ENCODE measurements at regions not wholly inside any gene's neighbourhood (a gene's known extent, or its start where the extent isn't known, plus 50 kb on each side); places are given as distances from the start of the nearest gene placed in this dataset.
"Not testable (repeated sequence)": the region's sequence is repeated elsewhere in the genome, so short reads cannot be mapped to it uniquely, and the experiment has no call there.

GRCh38 chr1:232707142-232707541, 77.2 kb upstream of the SIPA1L2 start:
- WGBS, 2 donors = 24 to 50% methylated on average over 2 of the region's 2 CpGs
- H3K36me3 ChIP-seq = no peaks in the 10 kb centered on the region
- TF ChIP-seq CTCF (IDR thresholded peaks at IDR 0.05) (no peak), POLR2AphosphoS5 (IDR thresholded peaks at IDR 0.05) (no peak), EP300 (IDR thresholded peaks at IDR 0.05) (no peak), POLR2A (IDR thresholded peaks at IDR 0.05) (no peak)
- H3K9me3 ChIP-seq = no peaks in the 10 kb centered on the region
- no peaks in the 10 kb centered on the region for H3K27me3 ChIP-seq
- no peak overlapping the region for H3K4me3 ChIP-seq
- H3K27ac ChIP-seq = no peak overlapping the region
- intact Hi-C loops (cut with DNase I) = loop anchor here (5.0 kb wide), 1 partner anchor 60 kb away; no protein-coding TSS in a partner anchor
- peaks cover 0 to 27% (median 17%) of the 10 kb centered on the region in 4 donors for H3K4me1 ChIP-seq
- DNase-seq = no peak

- H3K27me3 ChIP-seq = no peaks in the 10 kb centered on the region
- intact Hi-C loops (cut with DNase I) = loop anchor here (5.0 kb wide), 1 partner anchor 58 kb away; no protein-coding TSS in a partner anchor
- H3K36me3 ChIP-seq = no peaks in the 10 kb centered on the region
- H3K27ac ChIP-seq = no peak overlapping the region
- H3K4me3 ChIP-seq = no peak overlapping the region
- peaks cover 0 to 19% (median 13%) of the 10 kb centered on the region in 4 donors for H3K4me1 ChIP-seq
- peaks cover 0 to 3% (median 0%) of the 10 kb centered on the region in 4 donors for H3K9me3 ChIP-seq
- TF ChIP-seq CTCF (IDR thresholded peaks at IDR 0.05) = no peak
- no peak for TF ChIP-seq EP300 (IDR thresholded peaks at IDR 0.05)
- TF ChIP-seq POLR2AphosphoS5 (IDR thresholded peaks at IDR 0.05) = no peak
- TF ChIP-seq POLR2A (IDR thresholded peaks at IDR 0.05) = no peak
- WGBS, 2 donors = 82 to 93% methylated on average over 5 of the region's 5 CpGs
- no peak for DNase-seq
Measured at GRCh38 chr1:232709386-232709785, 79.5 kb upstream of the SIPA1L2 start.

- H3K4me3 ChIP-seq = no peak overlapping the region
- H3K9me3 ChIP-seq = peaks cover 0 to 3% (median 0%) of the 10 kb centered on the region in 4 donors
- intact Hi-C loops (cut with DNase I) = no loop called here
- H3K27ac ChIP-seq = no peak overlapping the region
- WGBS, 2 donors = 88 to 89% methylated on average over 6 of the region's 6 CpGs
- H3K36me3 ChIP-seq = no peaks in the 10 kb centered on the region
- no peak for DNase-seq
- no peaks in the 10 kb centered on the region for H3K4me1 ChIP-seq
- TF ChIP-seq POLR2A (IDR thresholded peaks at IDR 0.05) (no peak), CTCF (IDR thresholded peaks at IDR 0.05) (no peak), POLR2AphosphoS5 (IDR thresholded peaks at IDR 0.05) (no peak), EP300 (IDR thresholded peaks at IDR 0.05) (no peak)
- H3K27me3 ChIP-seq = no peaks in the 10 kb centered on the region
Measured at GRCh38 chr1:232711996-232712395, 82.1 kb upstream of the SIPA1L2 start.

DNA sequence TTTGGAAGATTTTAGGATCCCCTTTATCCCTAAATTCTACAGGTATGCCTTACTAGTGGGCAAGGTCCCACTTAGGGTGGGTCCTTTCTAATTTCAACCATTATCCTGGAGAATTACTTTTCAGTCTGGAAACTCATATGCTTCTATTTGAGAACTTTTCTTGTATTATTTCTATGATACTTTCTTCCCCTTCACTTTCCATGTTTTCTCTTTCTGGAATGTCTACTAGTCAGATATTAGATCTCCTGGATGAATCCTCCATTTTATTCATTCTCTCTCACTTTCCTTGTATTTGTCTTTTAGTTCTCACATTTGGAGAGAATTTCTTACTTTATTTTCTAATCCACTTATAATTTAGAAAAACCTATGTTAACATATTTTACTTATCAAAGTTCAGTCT, 83.9 kb upstream of the SIPA1L2 start:
- intact Hi-C loops (cut with DNase I) = no loop called here
- Histone ChIP-seq H3K9me3 (peaks cover 0 to 3% (median 0%) of the 10 kb centered on the region in 4 donors), H3K36me3 (no peaks in the 10 kb centered on the region), H3K4me1 (no peaks in the 10 kb centered on the region), H3K27me3 (no peaks in the 10 kb centered on the region), H3K27ac (no peak overlapping the region), H3K4me3 (no peak overlapping the region)
- TF ChIP-seq POLR2A (IDR thresholded peaks at IDR 0.05) (no peak), CTCF (IDR thresholded peaks at IDR 0.05) (no peak), POLR2AphosphoS5 (IDR thresholded peaks at IDR 0.05) (no peak), EP300 (IDR thresholded peaks at IDR 0.05) (no peak)
- no peak for DNase-seq

DNA sequence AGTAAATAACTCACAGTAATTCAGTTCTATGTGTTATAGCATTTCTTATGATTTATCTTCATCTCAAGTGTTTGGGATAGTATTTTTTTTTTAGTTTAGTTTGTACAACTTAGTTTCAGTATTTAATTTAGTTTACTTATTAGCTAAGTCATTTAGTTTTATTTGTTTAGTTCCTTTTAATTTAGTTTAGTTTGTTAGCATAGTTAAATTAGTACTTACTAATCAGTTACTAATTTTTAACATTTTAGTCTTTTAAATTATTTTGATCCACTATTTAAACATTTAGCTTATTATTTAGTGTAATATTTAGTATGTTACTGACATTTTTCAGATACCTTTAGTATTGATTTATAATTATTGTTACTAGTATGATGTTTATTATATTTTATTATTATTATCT, 85.2 kb upstream of the SIPA1L2 start:
- Histone ChIP-seq H3K27me3 (no peaks in the 10 kb centered on the region), H3K4me1 (no peaks in the 10 kb centered on the region), H3K4me3 (no peak overlapping the region), H3K27ac (no peak overlapping the region), H3K9me3 (peaks cover 0 to 3% (median 0%) of the 10 kb centered on the region in 4 donors), H3K36me3 (no peaks in the 10 kb centered on the region)
- no peak for DNase-seq
- no peak for TF ChIP-seq POLR2AphosphoS5 (IDR thresholded peaks at IDR 0.05)
- intact Hi-C loops (cut with DNase I) = no loop called here

DNA sequence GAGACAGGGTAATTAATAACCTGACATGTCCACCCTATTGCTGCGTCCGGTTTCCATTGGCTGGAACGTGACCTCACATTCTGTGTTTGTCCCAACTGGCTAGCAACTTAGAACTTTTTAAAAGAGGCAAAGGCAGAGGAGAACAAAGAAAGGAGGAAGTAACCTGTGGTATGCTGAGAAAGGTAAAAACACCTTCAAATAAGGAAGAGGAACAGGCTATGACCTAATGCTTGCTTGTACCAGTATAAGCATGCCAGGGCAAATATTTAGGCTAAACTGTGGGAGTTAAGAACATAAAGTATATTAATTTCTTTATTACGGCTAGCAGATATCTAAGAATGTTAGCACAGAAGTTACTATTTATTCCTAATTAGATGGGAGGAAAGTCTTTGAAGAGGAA, 87.3 kb upstream of the MAP10 start:
- intact Hi-C loops (cut with DNase I); H3K4me1 ChIP-seq: not testable (repeated sequence)
- 60 to 78% methylated on average over 4 of the region's 4 CpGs for WGBS, 2 donors

More for the DNA sequence above, 87.3 kb upstream of the MAP10 start:
- H3K27me3 ChIP-seq, H3K27ac ChIP-seq, H3K9me3 ChIP-seq, H3K36me3 ChIP-seq, DNase-seq, H3K4me3 ChIP-seq: not testable (repeated sequence)
